H1 (cell line): ENCODE measurements at regions not wholly inside any gene's neighbourhood (a gene's known extent, or its start where the extent isn't known, plus 50 kb on each side); places are given as distances from the start of the nearest gene placed in this dataset.

ENCODE experiments used
- CTCF ChIA-PET: fragments of 300-600 bp; sonication (Branson Sonifier 250); formaldehyde crosslinking; loops from one replicate; lab custom pipeline; 2021; ENCODE audit not compliant: partially characterized antibody; lab: Charles Lee
- POLR2A ChIA-PET: fragments of 300-600 bp; sonication (Branson Sonifier 250); formaldehyde crosslinking; loops from one replicate; lab custom pipeline; 2021; ENCODE audit warnings: inconsistent platforms; ENCODE audit not compliant: partially characterized antibody; lab: Charles Lee
- DNase-seq, 2 experiments: peaks; one replicate each; pipeline versions ENCODE4 v3.0.0 to v3.0.0-alpha.2; 2010 to 2022; ENCODE audit warnings: low spot score in 2 of 2, low read depth in 1 of 2, mixed read lengths in 1 of 2
- FAIRE-seq: peaks from 2 replicates; lab custom pipeline; 2011; peaks lifted over from hg19 to GRCh38; lab: Jason Lieb, UNC
- H2AFZ ChIP-seq: 2 replicates; pipeline ENCODE4 v1.8.1; 2012; ENCODE audit warnings: low read length, inconsistent platforms
- H2AK5ac ChIP-seq: 2 replicates; pipeline ENCODE4 v1.6.1; 2013; ENCODE audit warnings: low read depth, low read length
- H2BK120ac ChIP-seq: replicated peaks from 2 replicates; pipeline ENCODE3; 2013; ENCODE audit warnings: low read depth, low read length, inconsistent platforms
- H2BK12ac ChIP-seq: 2 replicates; pipeline ENCODE4 v1.6.1; 2013; ENCODE audit warnings: low read depth, low read length
- H2BK15ac ChIP-seq: 2 replicates; pipeline ENCODE4 v1.6.1; 2013; ENCODE audit warnings: low read length
- H2BK20ac ChIP-seq: 2 replicates; pipeline ENCODE4 v1.6.1; 2013; ENCODE audit warnings: low read length
- H2BK5ac ChIP-seq: 2 replicates; pipeline ENCODE4 v1.6.1; 2013; ENCODE audit warnings: low read depth, low read length
- H3K14ac ChIP-seq: 2 replicates; pipeline ENCODE4 v1.6.1; 2013; ENCODE audit warnings: inconsistent platforms; ENCODE audit not compliant: insufficient read length
- H3K18ac ChIP-seq: 2 replicates; pipeline ENCODE4 v1.6.1; 2013; ENCODE audit warnings: low read length; ENCODE audit errors: extremely low read depth
- H3K23ac ChIP-seq: 2 replicates; pipeline ENCODE4 v1.6.1; 2013; ENCODE audit warnings: inconsistent platforms; ENCODE audit not compliant: insufficient read length
- H3K23me2 ChIP-seq: 2 replicates; pipeline ENCODE4 v1.6.1; 2013; ENCODE audit warnings: low read depth, low read length
- H3K27ac ChIP-seq: 2 replicates; pipeline ENCODE4 v1.6.1; 2011; ENCODE audit warnings: low read depth, low read length, inconsistent platforms
- H3K27me3 ChIP-seq, 4 experiments: replicated peaks in 1 of 4; 1 replicate in 1 of 4; 2 replicates in 3 of 4; pipeline versions ENCODE4 v1.6.1 to v1.8.1; 2011 to 2013; ENCODE audit warnings: low read length in 3 of 4, mild to moderate bottlenecking in 3 of 4, inconsistent platforms in 2 of 4, mixed read lengths in 2 of 4, moderate library complexity in 1 of 4; ENCODE audit not compliant: control insufficient read depth in 3 of 4, insufficient read depth in 3 of 4; ENCODE audit errors: extremely low read depth in 1 of 4
- H3K36me3 ChIP-seq, 4 experiments: 2 replicates each; pipeline versions ENCODE4 v1.6.1 to v1.8.1; 2011 to 2013; ENCODE audit warnings: mild to moderate bottlenecking in 4 of 4, low read length in 3 of 4, moderate library complexity in 2 of 4, control low read depth in 1 of 4, inconsistent platforms in 1 of 4; ENCODE audit not compliant: insufficient read depth in 4 of 4, control insufficient read depth in 2 of 4
- H3K4ac ChIP-seq: replicated peaks from 2 replicates; pipeline ENCODE3; 2013; ENCODE audit warnings: low read length, low read depth, mixed read lengths, inconsistent platforms; ENCODE audit not compliant: insufficient read length
- H3K4me1 ChIP-seq, 4 experiments: replicated peaks in 1 of 4; 1 replicate in 1 of 4; 2 replicates in 3 of 4; pipeline versions ENCODE4 v1.6.1 to v1.8.1; 2011 to 2013; ENCODE audit warnings: low read length in 3 of 4, inconsistent platforms in 2 of 4, mixed read lengths in 1 of 4; ENCODE audit not compliant: insufficient read depth in 4 of 4, control insufficient read depth in 3 of 4
- H3K4me2 ChIP-seq, 2 experiments: 2 replicates each; pipeline versions ENCODE4 v1.6.1 to v1.8.1; 2011 to 2013; ENCODE audit warnings: low read depth in 2 of 2, low read length in 2 of 2, control low read depth in 1 of 2, inconsistent platforms in 1 of 2, mild to moderate bottlenecking in 1 of 2; ENCODE audit not compliant: insufficient read depth in 1 of 2
- H3K4me3 ChIP-seq, 4 experiments: fragments of 200-600, 300-600 bp in 1 of 4; sonication (generic), shearing (Covaris generic), sonication (Bioruptor Twin) in 1 of 4; 2 replicates each; pipeline versions ENCODE4 v1.5.1 to v1.8.1; 2011 to 2016; ENCODE audit warnings: low read length in 4 of 4, low read depth in 3 of 4, control low read depth in 2 of 4, inconsistent platforms in 2 of 4, mild to moderate bottlenecking in 2 of 4, mixed read lengths in 1 of 4, moderate library complexity in 1 of 4; ENCODE audit not compliant: insufficient read depth in 2 of 4; ENCODE audit errors: extremely low read depth in 1 of 4
- H3K56ac ChIP-seq: replicated peaks from 2 replicates; pipeline ENCODE3; 2013; ENCODE audit warnings: low read depth, mild to moderate bottlenecking, mixed read lengths, low read length, inconsistent platforms; ENCODE audit not compliant: insufficient read length
- H3K79me1 ChIP-seq: 2 replicates; pipeline ENCODE4 v1.6.1; 2013; ENCODE audit warnings: low read depth, low read length, control low read depth
- H3K79me2 ChIP-seq, 2 experiments: 2 replicates each; pipeline versions ENCODE4 v1.6.1 to v1.8.1; 2012 to 2013; ENCODE audit warnings: low read length in 2 of 2, mild to moderate bottlenecking in 2 of 2, inconsistent platforms in 1 of 2; ENCODE audit not compliant: insufficient read depth in 2 of 2, control insufficient read depth in 1 of 2
- H3K9ac ChIP-seq, 4 experiments: replicated peaks in 1 of 4; 1 replicate in 1 of 4; 2 replicates in 3 of 4; pipeline versions ENCODE4 v1.6.1 to v1.8.1; 2011 to 2013; ENCODE audit warnings: low read depth in 3 of 4, low read length in 3 of 4, control low read depth in 2 of 4, mild to moderate bottlenecking in 2 of 4, moderate library complexity in 2 of 4, inconsistent platforms in 1 of 4; ENCODE audit errors: extremely low read depth in 1 of 4
- H3K9me3 ChIP-seq, 2 experiments: 2 replicates each; pipeline versions ENCODE4 v1.6.1 to v1.8.1; 2012 to 2013; ENCODE audit warnings: mild to moderate bottlenecking in 2 of 2, moderate library complexity in 2 of 2, control low read depth in 1 of 2, inconsistent platforms in 1 of 2, low read depth in 1 of 2, low read length in 1 of 2, mixed read lengths in 1 of 2; ENCODE audit not compliant: insufficient read depth in 2 of 2
- H4K20me1 ChIP-seq, 2 experiments: replicated peaks in 1 of 2; 2 replicates each; pipeline versions ENCODE3 to v1.8.1; 2011 to 2013; ENCODE audit warnings: inconsistent platforms in 2 of 2, low read length in 2 of 2, mild to moderate bottlenecking in 1 of 2; ENCODE audit not compliant: insufficient read depth in 2 of 2, control insufficient read depth in 1 of 2
- H4K5ac ChIP-seq: 2 replicates; pipeline ENCODE4 v1.6.1; 2013; ENCODE audit warnings: low read length, low read depth, mixed read lengths, inconsistent platforms; ENCODE audit not compliant: insufficient read length
- H4K8ac ChIP-seq: 2 replicates; pipeline ENCODE4 v1.8.0; 2013; ENCODE audit warnings: mild to moderate bottlenecking, moderate library complexity, low read length, inconsistent platforms; ENCODE audit not compliant: insufficient read depth; ENCODE audit errors: extremely low read depth
- H4K91ac ChIP-seq: replicated peaks from 2 replicates; pipeline ENCODE3; 2013; ENCODE audit warnings: low read length, mixed read lengths, inconsistent platforms; ENCODE audit not compliant: insufficient read length
- BCL11A ChIP-seq, 2 experiments: IDR thresholded peaks; one replicate each; pipeline ENCODE4 v1.6.1; 2011; ENCODE audit warnings: low read depth in 2 of 2, low read length in 2 of 2, mild to moderate bottlenecking in 2 of 2
- BRCA1 ChIP-seq: IDR thresholded peaks from 2 replicates; pipeline ENCODE4 v1.6.1; 2012; ENCODE audit warnings: low read depth, low read length, improper control_type of control experiment
- CHD1 ChIP-seq: IDR thresholded peaks from 2 replicates; pipeline ENCODE4 v1.6.1; 2012; ENCODE audit warnings: low read depth, low read length, improper control_type of control experiment
- CTBP2 ChIP-seq: IDR thresholded peaks from 2 replicates; pipeline ENCODE4 v1.7.0; 2011; ENCODE audit warnings: borderline replicate concordance, mild to moderate bottlenecking, moderate library complexity, mixed read lengths, low read length; ENCODE audit not compliant: insufficient read depth, insufficient read length
- EP300 ChIP-seq, 2 experiments: IDR thresholded peaks; 1 replicate in 1 of 2; 2 replicates in 1 of 2; pipeline ENCODE4 v1.6.1; 2011 to 2012; ENCODE audit warnings: low read depth in 2 of 2, low read length in 2 of 2, mild to moderate bottlenecking in 2 of 2, borderline replicate concordance in 1 of 2, inconsistent platforms in 1 of 2, moderate library complexity in 1 of 2
- POLR2AphosphoS5 ChIP-seq: IDR thresholded peaks from 2 replicates; pipeline ENCODE4 v1.6.1; 2011; ENCODE audit warnings: low read depth, low read length
- SAP30 ChIP-seq: fragments of 300-600 bp; sonication (generic); IDR thresholded peaks from 2 replicates; pipeline ENCODE4 v1.7.1; 2012; ENCODE audit warnings: low read length, moderate library complexity, mild to moderate bottlenecking, inconsistent platforms; ENCODE audit not compliant: insufficient read depth, insufficient replicate concordance
- SIRT6 ChIP-seq: IDR thresholded peaks from one replicate; pipeline ENCODE4 v1.7.1; 2012; ENCODE audit warnings: low read length, inconsistent platforms
- SP1 ChIP-seq: IDR thresholded peaks from 2 replicates; pipeline ENCODE4 v1.6.1; 2011; ENCODE audit warnings: low read depth, low read length
- SP2 ChIP-seq: IDR thresholded peaks from 2 replicates; pipeline ENCODE4 v1.6.1; 2012; ENCODE audit warnings: mild to moderate bottlenecking, low read length, inconsistent platforms
- TAF1 ChIP-seq: IDR thresholded peaks from 2 replicates; pipeline ENCODE4 v1.6.1; 2011; ENCODE audit warnings: mild to moderate bottlenecking, low read depth, low read length
- TAF7 ChIP-seq: optimal IDR thresholded peaks from 2 replicates; pipeline ENCODE3; 2011; ENCODE audit warnings: low read depth, mild to moderate bottlenecking, inconsistent platforms, low read length, moderate library complexity, borderline replicate concordance
- USF2 ChIP-seq: IDR thresholded peaks from 2 replicates; pipeline ENCODE4 v1.6.1; 2011; ENCODE audit warnings: low read length, improper control_type of control experiment
- WGBS, 2 experiments: shearing (Covaris generic) in 1 of 2; methylation state at CpG; one replicate each; pipeline versions ENCODE4 v1.1.6 to v1.1.7; 2013 to 2015; ENCODE audit warnings: low lambda C conversion rate in 2 of 2, mixed read lengths in 2 of 2, inconsistent platforms in 1 of 2, low coverage in 1 of 2, missing lambda C conversion rate in 1 of 2; ENCODE audit not compliant: insufficient replicate concordance in 2 of 2, insufficient coverage in 1 of 2, insufficient read length in 1 of 2; ENCODE audit errors: extremely low coverage in 1 of 2, missing lambda C conversion rate in 1 of 2; 5-methylcytosine and 5-hydroxymethylcytosine counted together

GRCh38 chr1:34685225-34685624, 69.6 kb upstream of the GJB5 start:
- H3K18ac ChIP-seq: no peak overlapping the region
- no peak overlapping the region for H2BK5ac ChIP-seq
- ChIA-PET CTCF (interaction anchor here (1.4 to 4.7 kb wide), 5 partner anchors 11 to 166 kb away, joined by 3 to 26 read pairs (median 6); no protein-coding TSS in a partner anchor), POLR2A (no interaction called here)
- H4K20me1 ChIP-seq: no peaks in the 10 kb centered on the region
- H4K91ac ChIP-seq: no peak overlapping the region
- H2AFZ ChIP-seq: no peak overlapping the region
- no peaks in the 10 kb centered on the region for H3K79me2 ChIP-seq
- H3K23me2 ChIP-seq: no peaks in the 10 kb centered on the region
- H3K27me3 ChIP-seq: no peaks in the 10 kb centered on the region
- H3K56ac ChIP-seq: no peak overlapping the region
- TF ChIP-seq CHD1 (no peak), USF2 (no peak), TAF7 (no peak), POLR2AphosphoS5 (no peak), BCL11A (IDR thresholded peaks at IDR 0.05; ENCODE audit: low read depth in 2 of 2, low read length in 2 of 2) (no peak), CTBP2 (no peak), SP1 (no peak), SIRT6 (no peak), BRCA1 (no peak), SP2 (no peak), SAP30 (no peak), TAF1 (no peak), EP300 (IDR thresholded peaks at IDR 0.05; ENCODE audit: borderline replicate concordance in 1 of 2, low read depth in 2 of 2, low read length in 2 of 2) (no peak)
- H4K8ac ChIP-seq: no peak overlapping the region
- no peak overlapping the region for H3K4me2 ChIP-seq
- H2BK15ac ChIP-seq: no peak overlapping the region; the same call in 1 of the 2 replicates
- no peak overlapping the region for H3K14ac ChIP-seq
- H2BK20ac ChIP-seq: 0 out of 2 replicates have a peak overlapping the region, but pooled peaks have one; percentile 73
- no peak overlapping the region for H2BK120ac ChIP-seq
- no peak overlapping the region for H4K5ac ChIP-seq
- DNase-seq (no peak), FAIRE-seq (no peak)
- H3K4ac ChIP-seq: no peak overlapping the region
- no peak overlapping the region for H3K9ac ChIP-seq
- peaks cover 0 to 9% (median 2%) of the 10 kb centered on the region in 4 experiments; a peak in 5 of 7 replicates for H3K4me1 ChIP-seq
- no peaks in the 10 kb centered on the region for H3K79me1 ChIP-seq
- no peak overlapping the region for H2BK12ac ChIP-seq
- H3K9me3 ChIP-seq: no peaks in the 10 kb centered on the region
- H3K27ac ChIP-seq: no peak overlapping the region
- H2AK5ac ChIP-seq: no peak overlapping the region
- no peak overlapping the region for H3K23ac ChIP-seq
- no peaks in the 10 kb centered on the region for H3K36me3 ChIP-seq
- no peak overlapping the region for H3K4me3 ChIP-seq
- 82% methylated on average over 2 of the region's 2 CpGs; no CpG with 5 or more reads in 1 of the 2 experiments for WGBS, 2 experiments
